HFFc6 (cell line): ENCODE measurements at regions not wholly inside any gene's neighbourhood (a gene's known extent, or its start where the extent isn't known, plus 50 kb on each side); places are given as distances from the start of the nearest gene placed in this dataset.

ENCODE experiments used
- DNase-seq: peaks from one replicate; pipeline ENCODE4 v3.0.0-alpha.2; 2018
- H3K27ac Mint-ChIP-seq: 2 replicates; pipeline ENCODE4 v1.8.0; 2020; ENCODE audit warnings: mild to moderate bottlenecking, mixed read lengths
- H3K27me3 Mint-ChIP-seq: 2 replicates; pipeline ENCODE4 v1.8.0; 2021; ENCODE audit warnings: mild to moderate bottlenecking, moderate library complexity, mixed read lengths; ENCODE audit not compliant: insufficient read depth
- H3K36me3 Mint-ChIP-seq: 2 replicates; pipeline ENCODE4 v1.8.0; 2021; ENCODE audit warnings: low read depth, mixed read lengths
- H3K4me1 Mint-ChIP-seq: 2 replicates; pipeline ENCODE4 v1.8.0; 2020; ENCODE audit warnings: low read depth, mixed read lengths
- H3K4me3 Mint-ChIP-seq: 2 replicates; pipeline ENCODE4 v1.8.0; 2020; ENCODE audit warnings: mild to moderate bottlenecking, moderate library complexity, mixed read lengths
- H3K9me3 Mint-ChIP-seq: 2 replicates; pipeline ENCODE4 v1.8.0; 2020; ENCODE audit warnings: mild to moderate bottlenecking, mixed read lengths
- CTCF ChIP-seq: fragments of 200-600 bp; sonication (generic); IDR thresholded peaks from 2 replicates; pipeline ENCODE4 v1.5.0; 2021; ENCODE audit warnings: antibody characterized with exemption, mild to moderate bottlenecking

- Mint-ChIP-seq H3K9me3 (no peaks in the 10 kb centered on the region), H3K27ac (no peak overlapping the region), H3K27me3 (peaks cover 32% of the 10 kb centered on the region), H3K4me1 (peaks cover 6% of the 10 kb centered on the region; the same call in 1 of the 2 replicates), H3K36me3 (no peaks in the 10 kb centered on the region), H3K4me3 (no peak overlapping the region)
- TF ChIP-seq CTCF, result no peak
- no peak for DNase-seq
Measured at GRCh38 chr3:71902258-71903111, 117.5 kb upstream of the PROK2 start.

- Mint-ChIP-seq H3K27ac (no peak overlapping the region), H3K9me3 (no peaks in the 10 kb centered on the region), H3K4me1 (peaks cover 6% of the 10 kb centered on the region; the same call in 1 of the 2 replicates), H3K36me3 (no peaks in the 10 kb centered on the region), H3K4me3 (no peak overlapping the region), H3K27me3 (peaks cover 25% of the 10 kb centered on the region)
- no peak for TF ChIP-seq CTCF
- DNase-seq, result no peak
Measured at GRCh38 chr3:71901645-71902044, 116.7 kb upstream of the PROK2 start.

DNA sequence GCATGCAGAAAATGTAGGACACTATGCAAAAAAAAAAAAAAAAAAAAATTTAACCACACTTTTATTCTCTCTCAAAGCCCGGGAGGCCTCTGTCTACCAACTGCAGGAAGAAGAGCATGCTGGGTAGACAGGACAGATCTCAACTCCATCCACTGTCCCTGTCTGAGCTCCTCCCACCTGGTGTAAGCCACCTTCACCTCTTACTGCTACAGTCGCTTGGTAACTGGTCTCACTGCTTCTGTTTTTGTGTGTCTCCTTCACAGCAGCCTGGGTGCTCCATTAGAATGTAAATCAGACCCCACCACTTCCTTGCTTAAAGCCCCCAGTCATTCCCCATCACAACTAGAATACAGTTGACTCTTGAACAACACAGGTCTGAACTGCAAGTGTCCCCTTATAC lies 115.1 kb upstream of the PROK2 start:
- no peak for DNase-seq
- H3K27me3 Mint-ChIP-seq, result peaks cover 15% of the 10 kb centered on the region
- no peak overlapping the region for H3K27ac Mint-ChIP-seq

DNA sequence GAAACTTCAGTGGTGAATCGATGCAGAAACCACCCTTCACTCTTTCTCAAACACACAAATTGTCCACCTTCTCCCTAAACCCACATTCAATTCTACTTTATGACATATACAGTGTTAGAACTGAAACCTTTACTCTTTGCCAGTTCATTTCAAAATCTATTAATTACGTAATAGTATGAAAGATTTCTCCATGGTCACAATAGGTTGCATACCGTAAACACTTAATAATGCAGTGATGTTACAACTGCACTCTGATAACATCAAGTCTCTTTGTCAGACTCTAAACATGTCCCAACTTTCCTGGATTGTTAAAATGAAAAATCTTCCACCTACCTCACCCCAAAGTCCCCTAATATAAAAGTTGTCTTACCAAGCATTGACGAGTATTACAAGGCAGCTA lies 111.8 kb upstream of the PROK2 start:
- Mint-ChIP-seq H3K4me3 (no peak overlapping the region), H3K4me1 (no peaks in the 10 kb centered on the region; the same call in 1 of the 2 replicates), H3K27ac (no peak overlapping the region), H3K27me3 (peaks cover 14% of the 10 kb centered on the region), H3K36me3 (no peaks in the 10 kb centered on the region), H3K9me3 (no peaks in the 10 kb centered on the region)
- no peak for TF ChIP-seq CTCF
- DNase-seq, result no peak

More for the DNA sequence above, 115.1 kb upstream of the PROK2 start:
- H3K4me1 Mint-ChIP-seq, result peaks cover 6% of the 10 kb centered on the region; the same call in 1 of the 2 replicates
- no peaks in the 10 kb centered on the region for H3K9me3 Mint-ChIP-seq
- no peaks in the 10 kb centered on the region for H3K36me3 Mint-ChIP-seq
- H3K4me3 Mint-ChIP-seq, result no peak overlapping the region
- no peak for TF ChIP-seq CTCF

DNA sequence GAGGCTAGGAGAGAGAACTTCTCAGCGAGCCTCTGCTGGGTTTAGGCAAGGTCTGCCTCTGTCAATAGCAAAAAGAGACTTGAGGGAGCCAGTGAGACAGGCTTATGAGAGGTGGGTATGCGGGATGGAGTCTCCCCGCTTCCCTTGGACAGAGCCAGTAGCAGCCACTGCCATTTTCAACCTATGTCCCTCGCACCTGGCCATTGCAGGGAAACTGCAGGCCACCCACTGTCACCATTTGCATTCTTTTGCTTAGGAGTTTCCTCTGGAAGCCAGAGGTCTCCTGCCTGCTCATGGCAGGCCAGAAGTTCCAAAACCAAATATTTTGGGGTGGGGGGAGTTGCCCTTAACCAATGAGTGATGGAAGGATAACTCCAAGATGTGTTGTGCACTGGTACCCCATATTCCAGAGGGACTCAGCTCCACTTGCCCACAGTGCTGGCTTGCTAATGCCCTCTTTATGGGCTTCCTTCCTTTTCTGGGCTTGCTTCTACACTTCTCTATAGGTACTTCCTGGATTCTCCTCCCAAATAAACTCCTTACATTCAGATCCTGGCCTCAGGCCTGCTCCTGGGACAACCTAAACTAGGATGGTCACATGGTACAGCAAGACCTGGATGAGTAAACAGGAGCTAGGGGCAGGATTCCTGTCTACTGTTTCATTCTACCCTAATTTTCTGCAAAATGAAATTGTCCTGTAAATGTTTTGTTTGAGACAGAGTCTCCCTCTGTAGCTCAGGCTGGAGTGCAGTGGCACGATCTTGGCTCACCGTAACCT lies 108.9 kb upstream of the PROK2 start:
- Mint-ChIP-seq H3K4me3 (no peak overlapping the region), H3K36me3 (no peaks in the 10 kb centered on the region), H3K27ac (no peak overlapping the region), H3K4me1 (no peaks in the 10 kb centered on the region), H3K9me3 (no peaks in the 10 kb centered on the region), H3K27me3 (peaks cover 7% of the 10 kb centered on the region; the same call in 1 of the 2 replicates)
- TF ChIP-seq CTCF, result no peak
- DNase-seq, result no peak
